ENCODE measurements at regions not wholly inside any gene's neighbourhood (a gene's known extent, or its start where the extent isn't known, plus 50 kb on each side); places are given as distances from the start of the nearest gene placed in this dataset.

- DNase-seq: no peak
- Mint-ChIP-seq H3K4me1 (ENCODE audit: low read depth, unreplicated experiment) (peaks cover 20% of the 10 kb centered on the region), H3K36me3 (ENCODE audit: unreplicated experiment) (no peaks in the 10 kb centered on the region), H3K27me3 (ENCODE audit: unreplicated experiment) (peaks cover 16% of the 10 kb centered on the region), H3K9me3 (ENCODE audit: unreplicated experiment) (peaks cover 6% of the 10 kb centered on the region), H3K27ac (ENCODE audit: unreplicated experiment) (no peak overlapping the region), H3K4me3 (ENCODE audit: unreplicated experiment) (no peak overlapping the region)
- TF ChIP-seq CTCF (IDR thresholded peaks at IDR 0.05; ENCODE audit: partially characterized antibody, unreplicated experiment): no peak
Observed at GRCh38 chr2:736939-737338, 59.7 kb upstream of the TMEM18 start.

GRCh38 chr2:735670-736218, 58.5 kb upstream of the TMEM18 start:
- peaks cover 15% of the 10 kb centered on the region for H3K27me3 Mint-ChIP-seq (ENCODE audit: unreplicated experiment)

GRCh38 chr2:734496-734895, 57.3 kb upstream of the TMEM18 start:
- H3K27me3 Mint-ChIP-seq (ENCODE audit: unreplicated experiment): peaks cover 9% of the 10 kb centered on the region
- H3K27ac Mint-ChIP-seq (ENCODE audit: unreplicated experiment): peak overlapping the region; percentile 17
- peaks cover 18% of the 10 kb centered on the region for H3K4me1 Mint-ChIP-seq (ENCODE audit: low read depth, unreplicated experiment)
- no peak for TF ChIP-seq CTCF (IDR thresholded peaks at IDR 0.05; ENCODE audit: partially characterized antibody, unreplicated experiment)
- H3K4me3 Mint-ChIP-seq (ENCODE audit: unreplicated experiment): no peak overlapping the region
- H3K9me3 Mint-ChIP-seq (ENCODE audit: unreplicated experiment): peaks cover 2% of the 10 kb centered on the region
- no peaks in the 10 kb centered on the region for H3K36me3 Mint-ChIP-seq (ENCODE audit: unreplicated experiment)
- no peak for DNase-seq

More at GRCh38 chr2:735670-736218, 58.5 kb upstream of the TMEM18 start:
- Mint-ChIP-seq H3K4me1 (ENCODE audit: low read depth, unreplicated experiment) (peaks cover 16% of the 10 kb centered on the region), H3K4me3 (ENCODE audit: unreplicated experiment) (no peak overlapping the region), H3K27ac (ENCODE audit: unreplicated experiment) (no peak overlapping the region), H3K9me3 (ENCODE audit: unreplicated experiment) (peaks cover 4% of the 10 kb centered on the region), H3K36me3 (ENCODE audit: unreplicated experiment) (no peaks in the 10 kb centered on the region)
- no peak for DNase-seq
- TF ChIP-seq CTCF (IDR thresholded peaks at IDR 0.05; ENCODE audit: partially characterized antibody, unreplicated experiment): no peak

- no peak overlapping the region for H3K4me3 Mint-ChIP-seq (ENCODE audit: unreplicated experiment)
- H3K36me3 Mint-ChIP-seq (ENCODE audit: unreplicated experiment): no peaks in the 10 kb centered on the region
- no peak for TF ChIP-seq CTCF (IDR thresholded peaks at IDR 0.05; ENCODE audit: partially characterized antibody, unreplicated experiment)
- peaks cover 19% of the 10 kb centered on the region for H3K4me1 Mint-ChIP-seq (ENCODE audit: low read depth, unreplicated experiment)
- no peak for DNase-seq
- H3K9me3 Mint-ChIP-seq (ENCODE audit: unreplicated experiment): peaks cover 2% of the 10 kb centered on the region
- no peak overlapping the region for H3K27ac Mint-ChIP-seq (ENCODE audit: unreplicated experiment)
- peaks cover 6% of the 10 kb centered on the region for H3K27me3 Mint-ChIP-seq (ENCODE audit: unreplicated experiment)
Observed at GRCh38 chr2:733495-733894, 56.3 kb upstream of the TMEM18 start.

- no peak overlapping the region for H3K27ac Mint-ChIP-seq (ENCODE audit: unreplicated experiment)
- H3K4me3 Mint-ChIP-seq (ENCODE audit: unreplicated experiment): no peak overlapping the region
- peaks cover 6% of the 10 kb centered on the region for H3K27me3 Mint-ChIP-seq (ENCODE audit: unreplicated experiment)
- H3K4me1 Mint-ChIP-seq (ENCODE audit: low read depth, unreplicated experiment): peaks cover 19% of the 10 kb centered on the region
- DNase-seq: no peak
- H3K36me3 Mint-ChIP-seq (ENCODE audit: unreplicated experiment): no peaks in the 10 kb centered on the region
- H3K9me3 Mint-ChIP-seq (ENCODE audit: unreplicated experiment): peaks cover 2% of the 10 kb centered on the region
- no peak for TF ChIP-seq CTCF (IDR thresholded peaks at IDR 0.05; ENCODE audit: partially characterized antibody, unreplicated experiment)
Observed at GRCh38 chr2:733001-733400, 55.8 kb upstream of the TMEM18 start.

Data from glutamatergic neuron (in vitro differentiated cells).